A549 (cell line): ENCODE measurements at regions not wholly inside any gene's neighbourhood (a gene's known extent, or its start where the extent isn't known, plus 50 kb on each side); places are given as distances from the start of the nearest gene placed in this dataset.

Experiments
- CHD2 ChIP-seq: fragments of 150-350 bp; IDR thresholded peaks from 2 replicates; pipeline ENCODE4 v1.6.1; 2014; ENCODE audit warnings: low read length; ENCODE audit not compliant: partially characterized antibody
- CTCF ChIP-seq: fragments of >200 bp; sonication (Bioruptor Twin); formaldehyde crosslinking; IDR thresholded peaks from 3 replicates; pipeline ENCODE4 v1.5.1; 2016
- EP300 ChIP-seq, 2 experiments: fragments of >200 bp; sonication (Bioruptor Twin); formaldehyde crosslinking; IDR thresholded peaks; 2 replicates in 1 of 2; 3 replicates in 1 of 2; pipeline ENCODE4 v1.6.1; 2016 to 2017
- HDAC2 ChIP-seq: fragments of 200-600 bp; sonication (generic); IDR thresholded peaks from 2 replicates; pipeline ENCODE4 v1.6.1; 2016
- MAFK ChIP-seq: fragments of 450-650 bp; IDR thresholded peaks from 2 replicates; pipeline ENCODE4 v1.6.1; 2014; ENCODE audit not compliant: partially characterized antibody
- NR3C1 ChIP-seq: fragments of >200 bp; sonication (Bioruptor Twin); formaldehyde crosslinking; IDR thresholded peaks from 3 replicates; pipeline ENCODE4 v1.6.1; 2017
- RFX5 ChIP-seq: fragments of 450-650 bp; IDR thresholded peaks from 2 replicates; pipeline ENCODE4 v1.7.1; 2014; ENCODE audit warnings: antibody characterized with exemption, mild to moderate bottlenecking, moderate library complexity

GRCh38 chr16:65961476-65962143 is 404.9 kb upstream of the CDH5 start:
- no peak for TF ChIP-seq MAFK
- no peak for TF ChIP-seq HDAC2
- no peak for TF ChIP-seq NR3C1
- no peak for TF ChIP-seq CTCF
- no peak for TF ChIP-seq CHD2
- no peak for TF ChIP-seq RFX5
- no peak for TF ChIP-seq EP300 (IDR thresholded peaks at IDR 0.05)
